ENCODE measurements at regions not wholly inside any gene's neighbourhood (a gene's known extent, or its start where the extent isn't known, plus 50 kb on each side); places are given as distances from the start of the nearest gene placed in this dataset.
"Not testable (repeated sequence)": the region's sequence is repeated elsewhere in the genome, so short reads cannot be mapped to it uniquely, and the experiment has no call there.

GRCh38 chr10:53072144-53072543 lies 299.6 kb upstream of the MBL2 start:
- no peak for DNase-seq (ENCODE audit: low read depth)

GRCh38 chr10:53071505-53072125 lies 299.0 kb upstream of the MBL2 start:
- no peak for DNase-seq (ENCODE audit: low read depth)

- no peak for DNase-seq (ENCODE audit: low read depth)
Measured at GRCh38 chr10:53069013-53069412, 296.4 kb upstream of the MBL2 start.

- no peak for DNase-seq (ENCODE audit: low read depth)
Measured at GRCh38 chr10:53064614-53065013, 292.0 kb upstream of the MBL2 start.

- DNase-seq (ENCODE audit: low read depth): no peak
Measured at GRCh38 chr10:53063805-53064204, 291.2 kb upstream of the MBL2 start.

- DNase-seq (ENCODE audit: low read depth): no peak
Measured at GRCh38 chr10:53052521-53053164, 280.1 kb upstream of the MBL2 start.

- no peak for DNase-seq (ENCODE audit: low read depth)
Measured at GRCh38 chr10:53045315-53045714, 272.7 kb upstream of the MBL2 start.

GRCh38 chr10:53035823-53036222 lies 263.2 kb upstream of the MBL2 start:
- DNase-seq (ENCODE audit: low read depth): not testable (repeated sequence)

- no peak for DNase-seq (ENCODE audit: low read depth)
Measured at GRCh38 chr10:53033396-53033795, 260.8 kb upstream of the MBL2 start.

GRCh38 chr10:53029872-53030849 lies 257.6 kb upstream of the MBL2 start:
- not testable (repeated sequence) for DNase-seq (ENCODE audit: low read depth)

GRCh38 chr10:53029449-53029848 lies 256.9 kb upstream of the MBL2 start:
- DNase-seq (ENCODE audit: low read depth): no peak

GRCh38 chr10:53025765-53026164 lies 253.2 kb upstream of the MBL2 start:
- DNase-seq (ENCODE audit: low read depth): not testable (repeated sequence)

- no peak for DNase-seq (ENCODE audit: low read depth)
Measured at GRCh38 chr10:53025172-53025711, 252.7 kb upstream of the MBL2 start.

- DNase-seq (ENCODE audit: low read depth): no peak
Measured at GRCh38 chr10:53023411-53023810, 250.8 kb upstream of the MBL2 start.

GRCh38 chr10:53022611-53023088 lies 250.1 kb upstream of the MBL2 start:
- no peak for DNase-seq (ENCODE audit: low read depth)

GRCh38 chr10:53013201-53013810 lies 240.7 kb upstream of the MBL2 start:
- DNase-seq (ENCODE audit: low read depth): no peak

GRCh38 chr10:53009961-53010907 lies 237.7 kb upstream of the MBL2 start:
- DNase-seq (ENCODE audit: low read depth): no peak

GRCh38 chr10:53007527-53007842 lies 234.9 kb upstream of the MBL2 start:
- no peak for DNase-seq (ENCODE audit: low read depth)

GRCh38 chr10:53006663-53007526 lies 234.3 kb upstream of the MBL2 start:
- no peak for DNase-seq (ENCODE audit: low read depth)
